ENCODE measurements at regions not wholly inside any gene's neighbourhood (a gene's known extent, or its start where the extent isn't known, plus 50 kb on each side); places are given as distances from the start of the nearest gene placed in this dataset.

- Histone ChIP-seq H3K27me3 (no peaks in the 10 kb centered on the region), H3K4me1 (no peaks in the 10 kb centered on the region), H3K9me3 (no peaks in the 10 kb centered on the region), H3K36me3 (no peaks in the 10 kb centered on the region), H3K4me3 (no peak overlapping the region), H3K27ac (no peak overlapping the region)
- intact Hi-C loops (cut with DNase I) = no loop called here
- TF ChIP-seq, protein P1, sequence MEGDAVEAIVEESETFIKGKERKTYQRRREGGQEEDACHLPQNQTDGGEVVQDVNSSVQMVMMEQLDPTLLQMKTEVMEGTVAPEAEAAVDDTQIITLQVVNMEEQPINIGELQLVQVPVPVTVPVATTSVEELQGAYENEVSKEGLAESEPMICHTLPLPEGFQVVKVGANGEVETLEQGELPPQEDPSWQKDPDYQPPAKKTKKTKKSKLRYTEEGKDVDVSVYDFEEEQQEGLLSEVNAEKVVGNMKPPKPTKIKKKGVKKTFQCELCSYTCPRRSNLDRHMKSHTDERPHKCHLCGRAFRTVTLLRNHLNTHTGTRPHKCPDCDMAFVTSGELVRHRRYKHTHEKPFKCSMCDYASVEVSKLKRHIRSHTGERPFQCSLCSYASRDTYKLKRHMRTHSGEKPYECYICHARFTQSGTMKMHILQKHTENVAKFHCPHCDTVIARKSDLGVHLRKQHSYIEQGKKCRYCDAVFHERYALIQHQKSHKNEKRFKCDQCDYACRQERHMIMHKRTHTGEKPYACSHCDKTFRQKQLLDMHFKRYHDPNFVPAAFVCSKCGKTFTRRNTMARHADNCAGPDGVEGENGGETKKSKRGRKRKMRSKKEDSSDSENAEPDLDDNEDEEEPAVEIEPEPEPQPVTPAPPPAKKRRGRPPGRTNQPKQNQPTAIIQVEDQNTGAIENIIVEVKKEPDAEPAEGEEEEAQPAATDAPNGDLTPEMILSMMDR (IDR thresholded peaks at IDR 0.05) = no peak
- TF ChIP-seq EP300 (IDR thresholded peaks at IDR 0.05) = no peak
- TF ChIP-seq POLR2A (IDR thresholded peaks at IDR 0.05) = no peak
- no peak for TF ChIP-seq POLR2AphosphoS5 (IDR thresholded peaks at IDR 0.05)
- no peak for DNase-seq
- WGBS, 2 donors = 69 to 70% methylated on average over 12 of the region's 12 CpGs
Measured at GRCh38 chr13:105552078-105552477, 983.4 kb downstream of the EFNB2 start.

DNA sequence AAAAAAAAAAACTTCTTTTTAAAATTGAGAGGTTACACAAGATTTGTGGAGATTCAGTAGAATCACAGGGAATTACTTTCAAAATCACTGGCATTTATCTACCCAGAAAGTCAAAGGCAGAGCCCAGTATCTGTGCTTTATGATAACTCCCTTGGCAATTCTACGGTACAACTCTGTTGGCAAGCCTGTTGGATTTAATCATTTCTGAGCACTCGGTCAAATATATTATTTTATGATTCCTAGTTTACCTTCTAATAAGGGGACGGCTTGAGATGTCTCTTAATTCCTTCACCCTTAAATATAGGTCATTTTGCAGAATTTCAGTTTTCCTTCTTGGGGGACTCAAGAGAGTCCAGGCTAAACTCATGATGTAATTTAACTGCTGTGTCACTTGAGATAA lies 987.6 kb downstream of the EFNB2 start:
- no peak for TF ChIP-seq EP300 (IDR thresholded peaks at IDR 0.05)
- Histone ChIP-seq H3K27ac (no peak overlapping the region), H3K9me3 (no peaks in the 10 kb centered on the region), H3K27me3 (no peaks in the 10 kb centered on the region), H3K4me1 (no peaks in the 10 kb centered on the region), H3K4me3 (no peak overlapping the region), H3K36me3 (no peaks in the 10 kb centered on the region)
- 89 to 92% methylated on average over 3 of the region's 3 CpGs for WGBS, 2 donors
- intact Hi-C loops (cut with DNase I) = no loop called here
- no peak for DNase-seq

DNA sequence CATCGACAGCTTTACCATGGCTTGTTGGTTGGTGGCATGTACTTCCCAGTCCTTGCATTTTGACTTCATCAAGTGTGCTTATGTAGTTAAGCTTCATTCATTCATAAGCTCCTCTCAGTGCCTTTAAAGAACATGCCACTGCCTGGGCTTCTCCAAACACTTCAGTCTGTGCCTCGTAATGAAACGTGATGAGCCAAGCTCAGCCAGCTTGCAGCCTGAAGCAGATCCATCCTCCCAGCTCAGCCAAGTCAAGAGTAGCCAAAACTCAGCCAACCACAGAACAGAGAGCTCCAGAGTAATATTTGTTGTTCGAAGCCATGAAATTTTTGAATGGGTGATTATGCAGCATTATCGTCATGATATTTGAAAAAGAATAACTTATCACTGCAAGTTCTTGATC lies 989.7 kb downstream of the EFNB2 start:
- H3K36me3 ChIP-seq = no peaks in the 10 kb centered on the region
- intact Hi-C loops (cut with DNase I) = no loop called here
- H3K27ac ChIP-seq = no peak overlapping the region
- H3K4me3 ChIP-seq = no peak overlapping the region
- no peaks in the 10 kb centered on the region for H3K27me3 ChIP-seq
- WGBS, 2 donors = 87 to 90% methylated on average over 5 of the region's 5 CpGs
- no peaks in the 10 kb centered on the region for H3K4me1 ChIP-seq
- H3K9me3 ChIP-seq = no peaks in the 10 kb centered on the region
- TF ChIP-seq EP300 (IDR thresholded peaks at IDR 0.05) (no peak), POLR2A (IDR thresholded peaks at IDR 0.05) (no peak), POLR2AphosphoS5 (IDR thresholded peaks at IDR 0.05) (no peak)
- TF ChIP-seq, protein P1 (IDR thresholded peaks at IDR 0.05) = no peak
- no peak for DNase-seq

GRCh38 chr13:105543742-105544141 lies 991.7 kb downstream of the EFNB2 start:
- no peaks in the 10 kb centered on the region for H3K9me3 ChIP-seq
- no peak overlapping the region for H3K27ac ChIP-seq
- TF ChIP-seq, protein P1 (IDR thresholded peaks at IDR 0.05) = no peak
- no peaks in the 10 kb centered on the region for H3K4me1 ChIP-seq
- 82% methylated on average over 2 of the region's 2 CpGs for WGBS, 2 donors
- H3K27me3 ChIP-seq = no peaks in the 10 kb centered on the region
- H3K36me3 ChIP-seq = no peaks in the 10 kb centered on the region
- no peak overlapping the region for H3K4me3 ChIP-seq
- intact Hi-C loops (cut with DNase I) = no loop called here
- no peak for DNase-seq

GRCh38 chr13:105541565-105541964 lies 993.9 kb downstream of the EFNB2 start:
- no peak for DNase-seq
- H3K27me3 ChIP-seq = no peaks in the 10 kb centered on the region
- no peak overlapping the region for H3K27ac ChIP-seq
- no peaks in the 10 kb centered on the region for H3K36me3 ChIP-seq
- H3K4me3 ChIP-seq = no peak overlapping the region
- intact Hi-C loops (cut with DNase I) = no loop called here
- H3K4me1 ChIP-seq = no peaks in the 10 kb centered on the region
- TF ChIP-seq POLR2AphosphoS5 (IDR thresholded peaks at IDR 0.05) (no peak), EP300 (IDR thresholded peaks at IDR 0.05) (no peak), POLR2A (IDR thresholded peaks at IDR 0.05) (no peak)
- TF ChIP-seq, protein P1 (IDR thresholded peaks at IDR 0.05) = no peak
- 69 to 77% methylated on average over 2 of the region's 2 CpGs for WGBS, 2 donors
- H3K9me3 ChIP-seq = no peaks in the 10 kb centered on the region
